Epidermal melanocyte (primary cell): ENCODE measurements at regions not wholly inside any gene's neighbourhood (a gene's known extent, or its start where the extent isn't known, plus 50 kb on each side); places are given as distances from the start of the nearest gene placed in this dataset.

ENCODE experiments used
- DNase-seq: peaks from one replicate; pipeline ENCODE4 v3.0.0; 2011; ENCODE audit warnings: low spot score; ENCODE audit not compliant: insufficient read length

- no peak for DNase-seq
Observed at GRCh38 chrX:14476205-14476604, 53.1 kb upstream of the GLRA2 start.

- DNase-seq: no peak
Observed at GRCh38 chrX:14449773-14450172, 79.6 kb upstream of the GLRA2 start.

GRCh38 chrX:14448406-14448805 lies 80.9 kb upstream of the GLRA2 start:
- DNase-seq: no peak

- no peak for DNase-seq
Observed at GRCh38 chrX:14440106-14440505, 89.2 kb upstream of the GLRA2 start.

DNA sequence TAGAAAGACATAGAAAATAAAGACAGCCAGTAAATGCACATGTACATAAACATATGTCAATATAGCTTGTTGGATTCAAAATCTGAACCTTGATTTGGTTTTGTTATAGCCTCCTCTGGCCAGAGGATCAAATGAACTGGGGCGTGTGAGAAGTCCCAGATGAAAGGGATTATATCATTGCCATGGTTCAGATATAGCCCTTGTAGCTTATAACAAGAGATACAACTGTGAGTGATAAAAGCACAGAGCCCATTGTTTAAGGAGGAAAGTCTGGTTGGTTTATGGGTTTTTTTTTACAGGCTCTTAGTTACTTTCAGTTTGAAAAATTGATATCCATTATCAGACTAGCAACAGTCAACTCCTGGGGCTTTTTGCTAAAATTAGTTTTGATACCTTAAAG lies 101.7 kb upstream of the GLRA2 start:
- no peak for DNase-seq

GRCh38 chrX:14420841-14421240 lies 108.5 kb upstream of the GLRA2 start:
- DNase-seq: no peak

- DNase-seq: no peak
Observed at GRCh38 chrX:14412686-14413085, 116.7 kb upstream of the GLRA2 start.

DNA sequence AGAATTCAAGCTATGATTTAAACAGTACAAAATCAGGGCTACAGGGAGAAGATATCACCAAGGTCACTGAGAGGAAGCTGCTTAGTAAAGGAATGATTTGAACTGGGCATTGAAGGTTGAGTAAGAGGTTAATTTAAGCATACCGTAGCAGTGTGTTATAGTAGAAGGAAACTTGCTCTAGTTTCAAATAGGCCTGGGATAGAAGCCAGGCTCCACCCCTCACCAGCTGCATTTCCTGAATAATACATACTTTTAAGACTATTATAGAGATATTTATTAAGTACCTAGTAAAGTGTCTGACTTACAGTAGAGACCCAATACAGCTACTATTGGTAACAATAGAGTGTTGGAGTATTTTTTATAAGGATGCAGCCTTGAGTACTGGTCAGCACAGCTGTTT lies 118.0 kb upstream of the GLRA2 start:
- DNase-seq: no peak

- DNase-seq: no peak
Observed at GRCh38 chrX:14409341-14409740, 120.0 kb upstream of the GLRA2 start.

DNA sequence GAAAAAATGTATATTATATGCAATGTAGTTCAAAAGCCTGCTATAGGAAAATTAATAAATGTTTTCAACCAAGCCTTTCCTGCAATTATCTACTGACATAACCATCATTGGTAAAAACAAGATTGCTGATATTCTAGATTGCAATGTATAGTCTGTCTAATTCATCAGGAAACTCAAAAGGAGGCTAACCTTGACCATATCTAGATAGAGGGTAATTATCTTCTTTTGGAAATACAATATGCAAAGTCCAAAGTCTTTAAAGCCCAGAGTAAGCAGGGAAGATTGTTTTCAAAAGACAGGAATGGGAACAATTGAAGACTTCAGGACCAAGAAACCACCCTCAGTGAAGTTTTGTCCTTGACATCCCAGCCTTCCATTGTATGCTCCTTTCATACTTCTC lies 123.1 kb upstream of the GLRA2 start:
- DNase-seq: no peak

GRCh38 chrX:14398725-14399124 lies 130.6 kb upstream of the GLRA2 start:
- DNase-seq: no peak

DNA sequence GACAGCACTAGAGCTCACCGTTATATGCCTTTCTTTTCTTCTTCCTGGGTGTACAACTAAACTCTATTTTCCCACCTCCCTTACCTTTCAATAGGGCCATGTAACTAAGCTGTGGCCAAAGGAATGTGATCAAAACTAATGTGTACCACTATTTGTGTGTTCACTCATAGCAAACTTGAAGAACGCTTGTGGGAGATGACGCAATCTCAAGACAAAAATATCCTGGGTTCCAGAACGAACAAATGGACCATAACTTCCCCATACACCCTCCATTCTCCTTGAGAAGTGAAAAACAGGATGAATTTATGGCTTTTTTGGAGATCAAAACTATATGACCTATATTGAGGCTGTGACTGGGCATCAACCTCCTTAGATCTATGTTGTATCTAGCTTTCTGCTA lies 139.7 kb upstream of the GLRA2 start:
- no peak for DNase-seq

DNA sequence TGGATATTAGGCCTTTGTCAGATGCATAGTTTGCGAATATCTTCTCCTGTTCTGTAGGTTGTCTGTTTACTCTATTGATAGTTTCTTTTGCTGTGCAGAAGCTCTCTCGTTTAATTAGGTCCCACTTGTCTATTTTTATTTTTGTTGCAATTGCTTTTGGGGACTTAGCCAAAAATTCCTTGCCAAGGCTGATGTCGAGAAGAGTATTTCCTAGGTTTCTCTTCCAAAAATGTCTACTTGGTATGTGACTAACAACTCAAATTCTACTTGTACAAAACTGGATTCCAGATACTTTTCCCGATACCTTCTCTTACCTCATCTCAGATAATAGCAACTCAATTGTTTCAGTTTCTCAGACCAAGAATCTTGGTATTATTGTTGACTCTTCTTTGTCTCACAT lies 142.4 kb upstream of the GLRA2 start:
- no peak for DNase-seq

DNA sequence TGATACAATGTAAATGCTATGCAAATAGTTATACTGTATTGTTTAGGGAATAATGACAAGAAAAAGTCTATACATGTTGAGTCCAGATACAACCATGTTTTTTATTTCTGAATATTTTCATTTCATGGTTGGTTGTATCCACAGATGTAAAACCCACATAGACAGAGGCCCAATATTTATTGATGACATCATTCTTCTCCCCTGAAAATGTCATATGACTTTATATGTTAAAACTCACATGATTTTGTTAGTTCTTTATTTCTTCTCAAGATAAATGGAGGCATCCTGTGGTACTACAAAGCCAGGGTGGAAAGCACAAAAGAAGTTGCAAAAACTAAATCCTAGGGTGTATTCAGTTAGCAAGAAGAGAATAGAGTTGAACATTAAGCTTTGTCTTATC lies 149.3 kb upstream of the GLRA2 start:
- no peak for DNase-seq

GRCh38 chrX:14377427-14377826 lies 151.9 kb upstream of the GLRA2 start:
- DNase-seq: no peak

GRCh38 chrX:14363728-14364127 lies 165.6 kb upstream of the GLRA2 start:
- DNase-seq: no peak

GRCh38 chrX:14362721-14363120 lies 166.6 kb upstream of the GLRA2 start:
- DNase-seq: no peak

DNA sequence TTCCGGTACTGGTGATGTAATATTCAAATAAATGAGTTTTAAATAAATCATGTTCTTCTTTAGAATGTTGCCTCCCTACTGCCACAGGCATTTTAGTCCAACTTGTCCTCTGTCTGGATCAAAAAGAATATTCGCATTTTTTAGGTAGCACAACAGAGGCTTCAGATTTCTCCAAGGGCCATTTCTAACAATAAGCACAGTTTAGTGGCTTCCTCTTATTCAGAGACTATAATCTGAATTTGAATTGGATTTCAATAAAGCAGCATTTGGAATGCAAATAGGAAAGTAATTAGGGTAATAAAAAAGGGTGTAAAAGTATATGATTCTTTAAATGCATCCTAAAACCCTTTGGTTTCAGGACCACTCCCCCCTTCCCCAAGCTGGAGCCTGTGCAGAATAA lies 167.9 kb upstream of the GLRA2 start:
- no peak for DNase-seq

DNA sequence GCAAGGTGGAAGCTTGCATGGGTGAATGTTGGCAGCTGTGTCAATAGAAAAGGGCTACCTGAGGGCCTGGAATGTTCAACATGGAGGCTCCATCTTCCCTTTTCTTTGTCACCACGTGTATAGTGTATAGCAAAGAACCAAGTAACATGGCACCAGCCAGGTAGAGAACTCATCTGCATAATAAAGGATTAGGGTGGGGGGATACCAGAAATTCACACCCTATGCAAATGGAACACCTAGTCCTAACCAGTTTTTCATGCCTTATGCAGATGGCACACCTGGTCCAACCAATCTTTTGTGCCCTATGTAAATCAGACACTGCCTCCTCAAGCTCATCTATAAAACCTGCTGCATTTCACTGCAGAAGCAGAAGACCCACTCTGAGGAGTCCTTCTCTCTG lies 169.6 kb upstream of the GLRA2 start:
- no peak for DNase-seq

DNA sequence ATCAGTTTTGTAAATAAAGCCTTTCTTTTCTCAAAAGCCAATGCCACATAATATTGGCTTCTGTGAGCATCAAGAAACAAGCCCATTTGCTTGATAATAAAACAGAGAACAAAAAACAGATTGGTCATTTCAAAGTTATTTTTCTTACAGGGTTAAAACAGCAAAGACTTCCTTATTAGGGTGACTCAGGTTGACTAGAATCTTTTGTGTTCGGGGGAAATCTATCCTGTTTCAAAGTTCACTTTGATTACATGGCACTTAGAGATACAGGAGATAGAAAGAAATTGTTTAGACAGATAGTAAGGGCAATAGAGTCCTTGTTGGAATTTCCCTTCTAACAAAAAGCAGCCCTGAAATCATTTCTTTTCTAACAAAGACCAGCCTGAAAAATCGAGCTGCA lies 170.0 kb upstream of the GLRA2 start:
- DNase-seq: no peak

DNA sequence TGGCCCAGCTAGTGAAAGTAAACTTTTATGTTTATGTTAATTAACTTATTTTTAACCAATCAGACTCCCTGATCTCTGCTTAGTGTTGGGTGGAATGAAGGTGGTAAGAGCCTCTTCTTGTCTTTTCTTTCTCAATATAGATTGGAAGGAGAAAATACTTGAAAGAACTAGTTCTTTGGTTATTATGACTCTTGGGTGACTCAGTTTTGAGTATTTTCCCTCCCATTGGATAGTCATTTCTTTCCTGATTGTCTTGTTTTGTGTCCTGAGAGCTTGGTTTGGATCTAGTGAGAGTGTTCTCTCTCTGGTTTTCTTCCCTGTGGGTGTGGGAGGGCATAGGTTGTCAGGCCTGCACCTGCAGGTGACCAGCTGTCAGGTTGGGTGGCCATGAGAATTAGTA lies 172.0 kb upstream of the GLRA2 start:
- no peak for DNase-seq

DNA sequence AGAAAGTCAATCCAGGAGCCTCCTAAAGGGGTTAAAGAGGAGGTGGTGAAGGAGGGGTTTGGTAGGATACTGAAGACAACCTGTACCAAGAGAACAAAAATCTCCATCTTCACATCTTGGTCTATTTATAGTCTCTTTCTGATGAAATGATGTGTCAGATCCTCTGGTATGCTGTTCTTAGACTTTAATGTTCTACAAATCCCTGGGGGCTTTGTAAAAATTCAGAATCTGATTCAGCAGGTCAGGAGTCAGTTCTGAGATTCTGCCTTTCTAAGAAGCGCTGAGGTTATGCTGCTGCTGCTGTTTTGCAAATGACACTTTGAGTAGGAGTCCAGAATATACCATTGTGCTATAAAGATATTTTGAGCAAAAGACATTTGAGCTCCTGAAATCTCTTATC lies 172.9 kb upstream of the GLRA2 start:
- DNase-seq: no peak

DNA sequence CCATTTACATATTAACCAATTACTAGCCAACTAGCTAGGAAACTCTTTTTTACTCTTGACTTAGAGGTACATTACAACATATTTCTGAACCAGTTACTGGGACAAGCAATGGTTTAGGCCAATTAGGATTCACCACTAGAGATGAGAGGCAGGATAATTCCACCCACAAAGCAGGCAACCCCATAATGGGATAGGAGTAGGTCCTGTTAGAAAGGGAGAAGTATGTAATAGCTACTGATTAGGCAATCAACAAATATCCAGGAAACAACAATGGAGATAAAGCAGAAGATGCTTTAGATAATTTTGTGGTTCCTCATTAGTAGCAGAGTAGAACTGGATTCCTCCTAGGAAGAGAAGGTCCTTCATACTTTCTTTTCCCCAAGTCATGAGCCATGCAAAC lies 173.8 kb upstream of the GLRA2 start:
- DNase-seq: no peak

GRCh38 chrX:14354521-14354920 lies 174.8 kb upstream of the GLRA2 start:
- no peak for DNase-seq

- DNase-seq: no peak
Observed at GRCh38 chrX:14352511-14352910, 176.8 kb upstream of the GLRA2 start.
